ENCODE measurements at regions not wholly inside any gene's neighbourhood (a gene's known extent, or its start where the extent isn't known, plus 50 kb on each side); places are given as distances from the start of the nearest gene placed in this dataset.
A peak's percentile ranks its signal among the peaks of the same experiment; 100 is the strongest.
"Not testable (repeated sequence)": the region's sequence is repeated elsewhere in the genome, so short reads cannot be mapped to it uniquely, and the experiment has no call there.

DNA sequence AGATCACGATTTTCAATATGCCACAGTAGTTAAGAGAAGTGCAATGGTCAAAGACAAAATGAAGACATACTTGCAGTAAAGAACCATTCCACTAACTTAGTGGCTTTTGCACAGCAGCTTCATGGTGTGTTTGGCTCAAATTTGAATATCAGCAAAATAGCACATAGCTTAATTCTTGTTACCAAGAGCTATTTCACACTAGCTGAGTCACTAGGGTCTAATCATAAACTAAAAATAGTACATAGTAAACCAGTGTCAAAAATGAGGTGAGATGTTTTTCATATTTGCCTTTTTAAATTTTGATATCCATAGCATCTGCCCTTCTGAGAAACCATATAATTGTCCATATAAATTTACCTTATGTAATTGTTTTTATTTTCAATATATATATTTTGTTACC, 325.0 kb upstream of the LUZP2 start:
- Histone ChIP-seq H3K27me3 (no peaks in the 10 kb centered on the region), H3K4me3 (no peak overlapping the region), H3K27ac (no peak overlapping the region), H3K9me3 (ENCODE audit: low read depth) (no peaks in the 10 kb centered on the region), H3K36me3 (no peaks in the 10 kb centered on the region), H3K4me1 (ENCODE audit: low read depth) (no peaks in the 10 kb centered on the region)
- DNase-seq (ENCODE audit: low read depth in 1 of 2, low spot score in 1 of 2), result no peak
- no peak for TF ChIP-seq CTCF (IDR thresholded peaks at IDR 0.05; ENCODE audit: low read depth, low read length)

DNA sequence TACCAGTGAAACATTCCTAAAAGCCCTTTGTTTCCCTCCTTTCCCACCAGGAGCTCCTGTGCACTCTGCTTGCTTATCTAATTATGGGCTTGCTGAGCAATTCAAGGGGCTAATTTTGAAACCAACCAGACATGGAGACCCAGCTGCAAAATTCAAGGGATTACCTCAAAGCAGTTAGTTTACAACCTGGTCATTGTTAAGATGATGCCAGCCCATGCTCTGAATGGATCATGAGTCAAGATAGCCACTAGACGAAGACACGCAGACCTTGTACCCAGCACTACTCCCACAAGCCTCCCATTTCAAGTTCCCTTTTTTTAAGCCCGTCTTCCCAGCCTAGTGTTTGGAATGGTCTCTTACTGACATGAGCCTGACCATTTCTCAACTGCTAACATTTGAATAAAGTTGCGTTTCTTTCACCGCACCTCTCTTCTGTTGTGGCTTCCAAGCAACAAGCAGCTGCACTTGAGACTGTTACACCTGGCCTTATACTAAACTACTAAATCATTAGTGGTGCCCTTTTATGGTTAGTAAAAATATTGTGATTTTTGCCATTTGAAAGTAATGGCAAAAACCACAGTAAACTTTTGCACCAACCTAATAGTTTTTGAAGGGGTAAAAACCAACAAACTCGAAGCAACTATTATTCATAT, 315.3 kb upstream of the LUZP2 start:
- Histone ChIP-seq H3K36me3 (no peaks in the 10 kb centered on the region), H3K4me3 (no peak overlapping the region), H3K27me3 (no peaks in the 10 kb centered on the region), H3K4me1 (ENCODE audit: low read depth) (no peaks in the 10 kb centered on the region), H3K27ac (no peak overlapping the region), H3K9me3 (ENCODE audit: low read depth) (no peaks in the 10 kb centered on the region)
- no peak for TF ChIP-seq CTCF (IDR thresholded peaks at IDR 0.05; ENCODE audit: low read depth, low read length)
- DNase-seq (ENCODE audit: low read depth in 1 of 2, low spot score in 1 of 2), result no peak

GRCh38 chr11:24185535-24185934, 311.3 kb upstream of the LUZP2 start:
- H3K9me3 ChIP-seq (ENCODE audit: low read depth); DNase-seq (ENCODE audit: low read depth in 1 of 2, low spot score in 1 of 2); H3K27me3 ChIP-seq: not testable (repeated sequence)

GRCh38 chr11:24196733-24197132, 300.1 kb upstream of the LUZP2 start:
- Histone ChIP-seq H3K4me1 (ENCODE audit: low read depth) (no peaks in the 10 kb centered on the region), H3K4me3 (no peak overlapping the region), H3K27ac (no peak overlapping the region), H3K9me3 (ENCODE audit: low read depth) (no peaks in the 10 kb centered on the region), H3K27me3 (no peaks in the 10 kb centered on the region), H3K36me3 (no peaks in the 10 kb centered on the region)
- DNase-seq (ENCODE audit: low read depth in 1 of 2, low spot score in 1 of 2), result no peak
- TF ChIP-seq CTCF (IDR thresholded peaks at IDR 0.05; ENCODE audit: low read depth, low read length), result no peak

More at GRCh38 chr11:24185535-24185934, 311.3 kb upstream of the LUZP2 start:
- H3K36me3 ChIP-seq; H3K4me1 ChIP-seq (ENCODE audit: low read depth); H3K4me3 ChIP-seq; H3K27ac ChIP-seq: not testable (repeated sequence)

GRCh38 chr11:24198481-24198880, 298.4 kb upstream of the LUZP2 start:
- Histone ChIP-seq H3K4me1 (ENCODE audit: low read depth) (no peaks in the 10 kb centered on the region), H3K27ac (no peak overlapping the region), H3K4me3 (no peak overlapping the region), H3K36me3 (no peaks in the 10 kb centered on the region), H3K9me3 (ENCODE audit: low read depth) (no peaks in the 10 kb centered on the region), H3K27me3 (no peaks in the 10 kb centered on the region)
- TF ChIP-seq CTCF (IDR thresholded peaks at IDR 0.05; ENCODE audit: low read depth, low read length), result no peak
- peak in 1 of 2 donors; percentile 28 for DNase-seq (ENCODE audit: low read depth in 1 of 2, low spot score in 1 of 2)

DNA sequence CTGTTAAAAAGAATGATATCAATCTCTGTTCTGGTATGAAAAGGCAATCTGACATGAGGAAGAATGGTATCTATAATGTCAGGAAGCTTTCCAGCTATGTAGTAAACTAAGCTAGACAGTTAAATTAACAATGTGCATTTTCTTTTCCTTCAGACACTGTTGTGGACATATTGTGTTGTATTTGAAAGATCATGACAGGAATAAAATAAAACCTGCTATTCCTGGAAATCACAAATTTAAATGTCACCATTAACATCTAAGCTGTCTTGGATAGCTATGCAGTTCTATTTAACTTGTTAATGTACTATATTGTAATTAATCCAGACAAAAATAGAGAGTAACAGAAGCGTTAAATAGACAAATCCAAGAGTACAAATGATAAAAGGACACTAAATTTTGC, 297.4 kb upstream of the LUZP2 start:
- Histone ChIP-seq H3K9me3 (ENCODE audit: low read depth) (no peaks in the 10 kb centered on the region), H3K4me3 (no peak overlapping the region), H3K36me3 (no peaks in the 10 kb centered on the region), H3K4me1 (ENCODE audit: low read depth) (no peaks in the 10 kb centered on the region), H3K27me3 (no peaks in the 10 kb centered on the region), H3K27ac (no peak overlapping the region)
- DNase-seq (ENCODE audit: low read depth in 1 of 2, low spot score in 1 of 2), result no peak
- no peak for TF ChIP-seq CTCF (IDR thresholded peaks at IDR 0.05; ENCODE audit: low read depth, low read length)

Data from cardiac muscle cell (in vitro differentiated cells and primary cell).